Liver (tissue), 8 donors: ENCODE measurements at regions not wholly inside any gene's neighbourhood (a gene's known extent, or its start where the extent isn't known, plus 50 kb on each side); places are given as distances from the start of the nearest gene placed in this dataset.

Experiments used
- DNase-seq: peaks from one replicate; pipeline ENCODE4 v3.0.0-alpha.2; 2017; ENCODE audit warnings: low spot score
- H3K27ac ChIP-seq, 2 donors: one replicate each; pipeline ENCODE4 v1.7.0; 2013; ENCODE audit warnings: inconsistent platforms in 2 of 2, low read length in 2 of 2, control low read depth in 1 of 2, low read depth in 1 of 2, mild to moderate bottlenecking in 1 of 2
- H3K27me3 ChIP-seq, 4 donors: one replicate each; pipeline versions ENCODE4 v1.6.1 to v1.7.0; 2013; ENCODE audit warnings: low read length in 3 of 4, inconsistent platforms in 1 of 4, mild to moderate bottlenecking in 1 of 4, moderate library complexity in 1 of 4; ENCODE audit not compliant: control insufficient read depth in 4 of 4, insufficient read depth in 4 of 4
- H3K36me3 ChIP-seq, 4 donors: one replicate each; pipeline versions ENCODE4 v1.6.1 to v1.7.0; 2013; ENCODE audit warnings: low read length in 3 of 4, mild to moderate bottlenecking in 3 of 4, low read depth in 1 of 4, moderate library complexity in 1 of 4; ENCODE audit not compliant: control insufficient read depth in 4 of 4, insufficient read depth in 3 of 4
- H3K4me1 ChIP-seq, 4 donors: one replicate each; pipeline versions ENCODE4 v1.6.1 to v1.7.0; 2013; ENCODE audit warnings: low read length in 3 of 4, mild to moderate bottlenecking in 3 of 4, moderate library complexity in 1 of 4; ENCODE audit not compliant: control insufficient read depth in 4 of 4, insufficient read depth in 4 of 4
- H3K4me3 ChIP-seq, 3 donors: one replicate each; pipeline versions ENCODE4 v1.6.1 to v1.7.0; 2013; ENCODE audit warnings: low read length in 3 of 3, control low read depth in 1 of 3, low read depth in 1 of 3, mild to moderate bottlenecking in 1 of 3
- H3K9ac ChIP-seq, 2 donors: one replicate each; pipeline ENCODE4 v1.7.0; 2013; ENCODE audit warnings: low read length in 2 of 2, mild to moderate bottlenecking in 2 of 2, moderate library complexity in 2 of 2, control low read depth in 1 of 2, low read depth in 1 of 2
- H3K9me3 ChIP-seq, 4 donors: one replicate each; pipeline versions ENCODE4 v1.6.1 to v1.7.0; 2013; ENCODE audit warnings: low read length in 3 of 4; ENCODE audit not compliant: control insufficient read depth in 4 of 4
- EGR1 ChIP-seq, 2 donors: IDR thresholded peaks; 2 replicates each; pipeline ENCODE4 v1.6.1; 2016 to 2018; ENCODE audit warnings: antibody characterized with exemption in 2 of 2, low read depth in 2 of 2
- FOXA1 ChIP-seq: IDR thresholded peaks from 2 replicates; pipeline ENCODE4 v1.6.1; 2016; ENCODE audit warnings: antibody characterized with exemption
- FOXA2 ChIP-seq: IDR thresholded peaks from 2 replicates; pipeline ENCODE4 v1.6.1; 2016; ENCODE audit warnings: antibody characterized with exemption
- GABPA ChIP-seq, 2 donors: IDR thresholded peaks in 1 of 2; conservative IDR thresholded peaks in 1 of 2; 2 replicates each; pipeline ENCODE4 v1.6.1; 2016; ENCODE audit warnings: antibody characterized with exemption in 2 of 2, mild to moderate bottlenecking in 1 of 2, moderate library complexity in 1 of 2
- HNF4G ChIP-seq: IDR thresholded peaks from 2 replicates; pipeline ENCODE4 v1.6.1; 2016; ENCODE audit warnings: antibody characterized with exemption
- JUND ChIP-seq, 2 donors: IDR thresholded peaks; 2 replicates each; pipeline ENCODE4 v1.6.1; 2016; ENCODE audit warnings: antibody characterized with exemption in 2 of 2
- NR2F2 ChIP-seq: IDR thresholded peaks from 2 replicates; pipeline ENCODE4 v1.6.1; 2016; ENCODE audit warnings: antibody characterized with exemption
- RAD21 ChIP-seq, 2 donors: IDR thresholded peaks; 2 replicates each; pipeline ENCODE4 v1.6.1; 2016; ENCODE audit warnings: antibody characterized with exemption in 2 of 2, mild to moderate bottlenecking in 2 of 2
- RXRA ChIP-seq, 2 donors: IDR thresholded peaks; 2 replicates each; pipeline ENCODE4 v1.6.1; 2017 to 2018; ENCODE audit warnings: antibody characterized with exemption in 2 of 2, mild to moderate bottlenecking in 1 of 2
- TAF1 ChIP-seq: conservative IDR thresholded peaks from 2 replicates; pipeline ENCODE4 v1.6.1; 2016; ENCODE audit warnings: antibody characterized with exemption, mild to moderate bottlenecking
- YY1 ChIP-seq: IDR thresholded peaks from 2 replicates; pipeline ENCODE4 v1.6.1; 2016; ENCODE audit warnings: antibody characterized with exemption, mild to moderate bottlenecking
- WGBS: extraction: QIAGEN DNeasy Blood & Tissue Kit; methylation state at CpG from one replicate; pipeline ENCODE4 v1.1.7; 2013; 5-methylcytosine and 5-hydroxymethylcytosine counted together
- TF ChIP-seq, protein P1 (sequence below): IDR thresholded peaks from 2 replicates; pipeline ENCODE4 v1.6.1; 2016; ENCODE audit warnings: antibody characterized with exemption, mild to moderate bottlenecking
- TF ChIP-seq, protein P2 (sequence below): IDR thresholded peaks from 2 replicates; pipeline ENCODE4 v1.6.1; 2016; ENCODE audit warnings: antibody characterized with exemption
- TF ChIP-seq, protein P3 (sequence below): IDR thresholded peaks from 2 replicates; pipeline ENCODE4 v1.6.1; 2016; ENCODE audit warnings: antibody characterized with exemption
- TF ChIP-seq, protein P4 (sequence below): IDR thresholded peaks from 2 replicates; pipeline ENCODE4 v1.6.1; 2016; ENCODE audit warnings: antibody characterized with exemption
- TF ChIP-seq, protein P5 (sequence below): fragments of 150-350 bp; IDR thresholded peaks from 2 replicates; pipeline ENCODE4 v1.5.1; 2017; ENCODE audit warnings: improper control_type of control experiment, low read depth, low read length; ENCODE audit not compliant: missing input control
- donor health status: healthy.
- donor health status: healthy.
- donor health status: healthy.
- donor health status: healthy.
- donor health status: healthy.

DNA sequence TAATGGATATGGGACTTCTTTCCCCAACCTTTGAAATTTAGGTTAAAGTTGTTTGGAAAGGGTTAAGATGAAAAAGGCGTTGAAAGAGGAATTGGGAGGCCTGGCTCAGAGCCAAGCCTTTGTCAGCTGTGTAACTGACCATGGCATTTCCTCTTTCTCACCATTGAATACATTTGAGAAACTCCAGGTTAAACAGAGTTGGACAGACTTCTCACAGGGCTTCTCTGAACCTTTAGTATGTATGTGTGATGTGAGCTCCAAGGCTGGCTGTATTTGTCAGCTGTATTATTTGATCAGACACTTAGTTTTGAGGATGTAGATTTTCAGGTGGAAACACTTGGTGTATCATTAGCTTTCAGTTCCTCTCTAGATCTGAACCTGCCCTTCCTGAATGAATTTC lies 136.4 kb upstream of the GOLGA6L4 start:
- Histone ChIP-seq H3K27ac (no peak overlapping the region), H3K36me3 (no peaks in the 10 kb centered on the region), H3K4me1 (no peaks in the 10 kb centered on the region), H3K9ac (no peak overlapping the region), H3K9me3 (no peaks in the 10 kb centered on the region), H3K27me3 (peaks cover 0 to 4% (median 0%) of the 10 kb centered on the region in 4 donors), H3K4me3 (no peak overlapping the region)
- 11% methylated on average over 1 of the region's 1 CpG for WGBS
- TF ChIP-seq FOXA2: no peak
- no peak for TF ChIP-seq EGR1 (IDR thresholded peaks at IDR 0.05; ENCODE audit: low read depth in 2 of 2)
- no peak for TF ChIP-seq GABPA (IDR thresholded peaks at IDR 0.05 in 1 of 2, conservative IDR thresholded peaks at IDR 0.05 in 1 of 2)
- TF ChIP-seq, protein P1, sequence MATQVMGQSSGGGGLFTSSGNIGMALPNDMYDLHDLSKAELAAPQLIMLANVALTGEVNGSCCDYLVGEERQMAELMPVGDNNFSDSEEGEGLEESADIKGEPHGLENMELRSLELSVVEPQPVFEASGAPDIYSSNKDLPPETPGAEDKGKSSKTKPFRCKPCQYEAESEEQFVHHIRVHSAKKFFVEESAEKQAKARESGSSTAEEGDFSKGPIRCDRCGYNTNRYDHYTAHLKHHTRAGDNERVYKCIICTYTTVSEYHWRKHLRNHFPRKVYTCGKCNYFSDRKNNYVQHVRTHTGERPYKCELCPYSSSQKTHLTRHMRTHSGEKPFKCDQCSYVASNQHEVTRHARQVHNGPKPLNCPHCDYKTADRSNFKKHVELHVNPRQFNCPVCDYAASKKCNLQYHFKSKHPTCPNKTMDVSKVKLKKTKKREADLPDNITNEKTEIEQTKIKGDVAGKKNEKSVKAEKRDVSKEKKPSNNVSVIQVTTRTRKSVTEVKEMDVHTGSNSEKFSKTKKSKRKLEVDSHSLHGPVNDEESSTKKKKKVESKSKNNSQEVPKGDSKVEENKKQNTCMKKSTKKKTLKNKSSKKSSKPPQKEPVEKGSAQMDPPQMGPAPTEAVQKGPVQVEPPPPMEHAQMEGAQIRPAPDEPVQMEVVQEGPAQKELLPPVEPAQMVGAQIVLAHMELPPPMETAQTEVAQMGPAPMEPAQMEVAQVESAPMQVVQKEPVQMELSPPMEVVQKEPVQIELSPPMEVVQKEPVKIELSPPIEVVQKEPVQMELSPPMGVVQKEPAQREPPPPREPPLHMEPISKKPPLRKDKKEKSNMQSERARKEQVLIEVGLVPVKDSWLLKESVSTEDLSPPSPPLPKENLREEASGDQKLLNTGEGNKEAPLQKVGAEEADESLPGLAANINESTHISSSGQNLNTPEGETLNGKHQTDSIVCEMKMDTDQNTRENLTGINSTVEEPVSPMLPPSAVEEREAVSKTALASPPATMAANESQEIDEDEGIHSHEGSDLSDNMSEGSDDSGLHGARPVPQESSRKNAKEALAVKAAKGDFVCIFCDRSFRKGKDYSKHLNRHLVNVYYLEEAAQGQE: no peak
- TF ChIP-seq YY1: no peak
- TF ChIP-seq RXRA (IDR thresholded peaks at IDR 0.05): no peak
- no peak for TF ChIP-seq FOXA1
- TF ChIP-seq NR2F2: no peak
- TF ChIP-seq, protein P2, sequence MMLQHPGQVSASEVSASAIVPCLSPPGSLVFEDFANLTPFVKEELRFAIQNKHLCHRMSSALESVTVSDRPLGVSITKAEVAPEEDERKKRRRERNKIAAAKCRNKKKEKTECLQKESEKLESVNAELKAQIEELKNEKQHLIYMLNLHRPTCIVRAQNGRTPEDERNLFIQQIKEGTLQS: no peak
- no peak for TF ChIP-seq JUND (IDR thresholded peaks at IDR 0.05)
- TF ChIP-seq HNF4G: no peak
- TF ChIP-seq, protein P3, sequence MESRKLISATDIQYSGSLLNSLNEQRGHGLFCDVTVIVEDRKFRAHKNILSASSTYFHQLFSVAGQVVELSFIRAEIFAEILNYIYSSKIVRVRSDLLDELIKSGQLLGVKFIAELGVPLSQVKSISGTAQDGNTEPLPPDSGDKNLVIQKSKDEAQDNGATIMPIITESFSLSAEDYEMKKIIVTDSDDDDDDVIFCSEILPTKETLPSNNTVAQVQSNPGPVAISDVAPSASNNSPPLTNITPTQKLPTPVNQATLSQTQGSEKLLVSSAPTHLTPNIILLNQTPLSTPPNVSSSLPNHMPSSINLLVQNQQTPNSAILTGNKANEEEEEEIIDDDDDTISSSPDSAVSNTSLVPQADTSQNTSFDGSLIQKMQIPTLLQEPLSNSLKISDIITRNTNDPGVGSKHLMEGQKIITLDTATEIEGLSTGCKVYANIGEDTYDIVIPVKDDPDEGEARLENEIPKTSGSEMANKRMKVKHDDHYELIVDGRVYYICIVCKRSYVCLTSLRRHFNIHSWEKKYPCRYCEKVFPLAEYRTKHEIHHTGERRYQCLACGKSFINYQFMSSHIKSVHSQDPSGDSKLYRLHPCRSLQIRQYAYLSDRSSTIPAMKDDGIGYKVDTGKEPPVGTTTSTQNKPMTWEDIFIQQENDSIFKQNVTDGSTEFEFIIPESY: no peak
- no peak for DNase-seq

DNA sequence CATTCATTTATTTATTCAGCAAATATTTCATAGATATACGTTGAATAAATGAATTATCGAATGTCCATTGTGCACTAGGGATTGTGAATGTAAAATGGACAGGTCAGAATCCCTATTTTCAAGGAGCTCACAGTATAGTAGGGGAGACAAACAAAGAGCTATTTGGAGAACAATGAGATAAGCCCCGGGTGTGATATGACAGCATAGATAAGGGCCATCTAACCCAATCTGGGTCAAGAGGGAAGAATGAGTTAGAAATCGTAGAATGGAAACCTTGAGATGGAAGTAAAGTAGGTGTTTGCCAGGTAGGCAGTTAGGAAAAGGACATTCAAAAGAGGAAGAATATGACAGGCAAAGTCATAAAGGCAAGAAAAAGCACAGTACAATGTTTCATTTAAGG lies 132.2 kb upstream of the GOLGA6L4 start:
- no peaks in the 10 kb centered on the region for H3K36me3 ChIP-seq
- no peak for TF ChIP-seq NR2F2
- no peak for TF ChIP-seq FOXA2
- TF ChIP-seq RAD21 (IDR thresholded peaks at IDR 0.05): no peak
- TF ChIP-seq, protein P3: no peak
- no peak for TF ChIP-seq GABPA (IDR thresholded peaks at IDR 0.05 in 1 of 2, conservative IDR thresholded peaks at IDR 0.05 in 1 of 2)
- no peak for TF ChIP-seq RXRA (IDR thresholded peaks at IDR 0.05)
- TF ChIP-seq, protein P4, sequence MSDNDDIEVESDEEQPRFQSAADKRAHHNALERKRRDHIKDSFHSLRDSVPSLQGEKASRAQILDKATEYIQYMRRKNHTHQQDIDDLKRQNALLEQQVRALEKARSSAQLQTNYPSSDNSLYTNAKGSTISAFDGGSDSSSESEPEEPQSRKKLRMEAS: no peak
- TF ChIP-seq, protein P5, sequence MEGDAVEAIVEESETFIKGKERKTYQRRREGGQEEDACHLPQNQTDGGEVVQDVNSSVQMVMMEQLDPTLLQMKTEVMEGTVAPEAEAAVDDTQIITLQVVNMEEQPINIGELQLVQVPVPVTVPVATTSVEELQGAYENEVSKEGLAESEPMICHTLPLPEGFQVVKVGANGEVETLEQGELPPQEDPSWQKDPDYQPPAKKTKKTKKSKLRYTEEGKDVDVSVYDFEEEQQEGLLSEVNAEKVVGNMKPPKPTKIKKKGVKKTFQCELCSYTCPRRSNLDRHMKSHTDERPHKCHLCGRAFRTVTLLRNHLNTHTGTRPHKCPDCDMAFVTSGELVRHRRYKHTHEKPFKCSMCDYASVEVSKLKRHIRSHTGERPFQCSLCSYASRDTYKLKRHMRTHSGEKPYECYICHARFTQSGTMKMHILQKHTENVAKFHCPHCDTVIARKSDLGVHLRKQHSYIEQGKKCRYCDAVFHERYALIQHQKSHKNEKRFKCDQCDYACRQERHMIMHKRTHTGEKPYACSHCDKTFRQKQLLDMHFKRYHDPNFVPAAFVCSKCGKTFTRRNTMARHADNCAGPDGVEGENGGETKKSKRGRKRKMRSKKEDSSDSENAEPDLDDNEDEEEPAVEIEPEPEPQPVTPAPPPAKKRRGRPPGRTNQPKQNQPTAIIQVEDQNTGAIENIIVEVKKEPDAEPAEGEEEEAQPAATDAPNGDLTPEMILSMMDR: no peak
- no peak for TF ChIP-seq YY1
- TF ChIP-seq EGR1 (IDR thresholded peaks at IDR 0.05; ENCODE audit: low read depth in 2 of 2): no peak
- TF ChIP-seq, protein P2: no peak
- TF ChIP-seq, protein P1: no peak
- TF ChIP-seq TAF1: no peak
- H3K27ac ChIP-seq: no peak overlapping the region
- H3K27me3 ChIP-seq: peaks cover 0 to 4% (median 0%) of the 10 kb centered on the region in 4 donors
- no peaks in the 10 kb centered on the region for H3K9me3 ChIP-seq
- H3K9ac ChIP-seq: no peak overlapping the region
- DNase-seq: no peak
- 68% methylated on average over 4 of the region's 4 CpGs for WGBS
- H3K4me1 ChIP-seq: no peaks in the 10 kb centered on the region
- H3K4me3 ChIP-seq: no peak overlapping the region
